Naive thymus-derived CD8-positive, alpha-beta T cell (primary cell): ENCODE measurements at regions not wholly inside any gene's neighbourhood (a gene's known extent, or its start where the extent isn't known, plus 50 kb on each side); places are given as distances from the start of the nearest gene placed in this dataset.
"Not testable (repeated sequence)": the region's sequence is repeated elsewhere in the genome, so short reads cannot be mapped to it uniquely, and the experiment has no call there.

Source experiments
- ATAC-seq, 2 donors: fragments of 150-1000 bp; cut with Tn5 transposase in 1 of 2; sonication (Bioruptor Pico), chemical (Tn5 transposase) in 1 of 2; 1 replicate in 1 of 2; 2 replicates in 1 of 2; pipeline ENCODE4 v1.10.0; 2021; ENCODE audit warnings: mild to moderate bottlenecking in 2 of 2, moderate library complexity in 2 of 2
- POLR2A ChIA-PET: fragments of 350-600 bp; sonication (Branson Sonifier 250); formaldehyde crosslinking; loops from one replicate; lab custom pipeline; 2021; ENCODE audit warnings: antibody characterized with exemption; lab: Charles Lee
- DNase-seq, 10 donors: peaks; one replicate each; pipeline versions ENCODE4 v3.0.0 to v3.0.0-alpha.2; 2020 to 2022
- H3K27ac Mint-ChIP-seq, 10 donors: one replicate each; pipeline ENCODE4 v1.8.0; 2020 to 2022; ENCODE audit warnings: mild to moderate bottlenecking in 10 of 10, mixed read lengths in 10 of 10, moderate library complexity in 4 of 10, inconsistent platforms in 1 of 10
- H3K27me3 Mint-ChIP-seq, 5 donors: one replicate each; pipeline ENCODE4 v1.8.0; 2021 to 2022; ENCODE audit warnings: mixed read lengths in 5 of 5
- H3K36me3 Mint-ChIP-seq, 3 donors: one replicate each; pipeline ENCODE4 v1.8.0; 2020 to 2022; ENCODE audit warnings: mixed read lengths in 3 of 3, mild to moderate bottlenecking in 2 of 3, inconsistent platforms in 1 of 3
- H3K4me1 Mint-ChIP-seq, 4 donors: one replicate each; pipeline ENCODE4 v1.8.0; 2021 to 2022; ENCODE audit warnings: mixed read lengths in 4 of 4
- H3K4me3 Mint-ChIP-seq, 10 donors: one replicate each; pipeline ENCODE4 v1.8.0; 2020 to 2022; ENCODE audit warnings: mild to moderate bottlenecking in 10 of 10, mixed read lengths in 10 of 10, moderate library complexity in 6 of 10, inconsistent platforms in 1 of 10
- H3K9me3 Mint-ChIP-seq, 9 donors: one replicate each; pipeline ENCODE4 v1.8.0; 2020 to 2022; ENCODE audit warnings: mixed read lengths in 9 of 9, mild to moderate bottlenecking in 3 of 9, inconsistent platforms in 1 of 9, moderate library complexity in 1 of 9

DNA sequence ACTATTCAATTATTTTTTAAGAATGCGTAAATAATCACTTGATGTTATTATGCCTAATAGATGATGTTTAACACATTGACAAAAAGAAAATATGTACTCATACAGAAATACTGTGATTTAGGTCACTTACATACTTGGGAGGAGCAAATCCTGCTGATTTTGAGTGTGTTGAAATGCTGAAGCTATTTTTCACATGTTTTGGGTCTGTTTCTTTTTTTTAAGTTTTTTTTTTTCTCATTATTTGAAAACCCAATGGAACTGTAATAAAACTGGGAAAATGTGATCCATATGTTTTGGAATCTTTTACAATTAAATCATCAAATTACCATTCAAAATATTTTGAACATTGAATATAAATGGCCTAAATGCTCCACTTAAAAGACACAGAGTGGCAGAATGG is 366.2 kb upstream of the ADAMTS5 start:
- ATAC-seq: no peak
- no peaks in the 10 kb centered on the region for H3K36me3 Mint-ChIP-seq

GRCh38 chr21:27329255-27329851 is 362.5 kb upstream of the ADAMTS5 start:
- Mint-ChIP-seq H3K27ac (no peak overlapping the region), H3K4me3 (no peak overlapping the region), H3K4me1 (no peaks in the 10 kb centered on the region), H3K36me3 (no peaks in the 10 kb centered on the region), H3K9me3 (peaks cover 3 to 11% (median 7%) of the 10 kb centered on the region in 9 donors), H3K27me3 (no peaks in the 10 kb centered on the region)
- POLR2A ChIA-PET: no interaction called here
- ATAC-seq: no peak
- no peak for DNase-seq

More for the DNA sequence above, 366.2 kb upstream of the ADAMTS5 start:
- Mint-ChIP-seq H3K4me3 (no peak overlapping the region), H3K27ac (no peak overlapping the region), H3K4me1 (no peaks in the 10 kb centered on the region), H3K9me3 (peaks cover 3 to 30% (median 13%) of the 10 kb centered on the region in 9 donors), H3K27me3 (no peaks in the 10 kb centered on the region)
- POLR2A ChIA-PET: no interaction called here
- DNase-seq: no peak

- no peaks in the 10 kb centered on the region for H3K4me1 Mint-ChIP-seq
- H3K9me3 Mint-ChIP-seq: peaks cover 0 to 11% (median 0%) of the 10 kb centered on the region in 9 donors
- no peak for DNase-seq
- no peak overlapping the region for H3K27ac Mint-ChIP-seq
- H3K27me3 Mint-ChIP-seq: no peaks in the 10 kb centered on the region
- POLR2A ChIA-PET: no interaction called here
- ATAC-seq: no peak
- no peaks in the 10 kb centered on the region for H3K36me3 Mint-ChIP-seq
- H3K4me3 Mint-ChIP-seq: no peak overlapping the region
Measured at GRCh38 chr21:27326301-27326700, 359.4 kb upstream of the ADAMTS5 start.

DNA sequence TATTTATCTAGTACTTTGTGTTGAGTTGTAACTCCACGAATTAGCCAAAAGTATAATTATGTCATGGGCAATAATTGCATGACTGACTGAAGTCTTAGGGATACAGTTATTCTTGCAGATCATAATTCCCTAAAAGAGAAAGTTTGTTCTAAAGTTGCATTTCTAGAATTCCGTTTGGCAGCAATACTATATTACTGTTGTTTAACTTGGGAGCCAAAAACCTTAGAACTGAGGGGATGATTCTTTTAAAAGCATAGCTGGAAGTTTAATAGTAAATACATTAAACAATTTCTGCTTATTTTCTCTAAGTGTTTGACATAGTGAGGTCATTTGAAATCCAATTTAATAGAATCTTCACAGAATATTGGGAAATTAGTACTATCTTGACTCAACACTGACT is 356.4 kb upstream of the ADAMTS5 start:
- Mint-ChIP-seq H3K36me3 (no peaks in the 10 kb centered on the region), H3K27me3 (no peaks in the 10 kb centered on the region), H3K4me1 (no peaks in the 10 kb centered on the region), H3K9me3 (peaks cover 0 to 9% (median 0%) of the 10 kb centered on the region in 9 donors), H3K4me3 (no peak overlapping the region), H3K27ac (no peak overlapping the region)
- DNase-seq: no peak
- no peak for ATAC-seq
- POLR2A ChIA-PET: no interaction called here

- Mint-ChIP-seq H3K27me3 (no peaks in the 10 kb centered on the region), H3K36me3 (no peaks in the 10 kb centered on the region), H3K4me3 (no peak overlapping the region), H3K9me3 (peaks cover 0 to 10% (median 0%) of the 10 kb centered on the region in 9 donors), H3K27ac (no peak overlapping the region), H3K4me1 (no peaks in the 10 kb centered on the region)
- POLR2A ChIA-PET: no interaction called here
- DNase-seq: no peak
- ATAC-seq: no peak
Measured at GRCh38 chr21:27321791-27322190, 354.9 kb upstream of the ADAMTS5 start.

GRCh38 chr21:27320868-27321267 is 354.0 kb upstream of the ADAMTS5 start:
- DNase-seq: no peak
- POLR2A ChIA-PET: no interaction called here
- no peak for ATAC-seq
- H3K9me3 Mint-ChIP-seq: peaks cover 0 to 9% (median 7%) of the 10 kb centered on the region in 9 donors
- no peaks in the 10 kb centered on the region for H3K36me3 Mint-ChIP-seq
- H3K27me3 Mint-ChIP-seq: no peaks in the 10 kb centered on the region
- H3K27ac Mint-ChIP-seq: no peak overlapping the region
- H3K4me1 Mint-ChIP-seq: no peaks in the 10 kb centered on the region
- H3K4me3 Mint-ChIP-seq: no peak overlapping the region

GRCh38 chr21:27317601-27318000 is 350.7 kb upstream of the ADAMTS5 start:
- H3K36me3 Mint-ChIP-seq, DNase-seq, H3K27ac Mint-ChIP-seq, H3K4me1 Mint-ChIP-seq, POLR2A ChIA-PET, H3K27me3 Mint-ChIP-seq, H3K4me3 Mint-ChIP-seq, ATAC-seq: not testable (repeated sequence)
- H3K9me3 Mint-ChIP-seq: peaks cover 0 to 19% (median 9%) of the 10 kb centered on the region in 9 donors

DNA sequence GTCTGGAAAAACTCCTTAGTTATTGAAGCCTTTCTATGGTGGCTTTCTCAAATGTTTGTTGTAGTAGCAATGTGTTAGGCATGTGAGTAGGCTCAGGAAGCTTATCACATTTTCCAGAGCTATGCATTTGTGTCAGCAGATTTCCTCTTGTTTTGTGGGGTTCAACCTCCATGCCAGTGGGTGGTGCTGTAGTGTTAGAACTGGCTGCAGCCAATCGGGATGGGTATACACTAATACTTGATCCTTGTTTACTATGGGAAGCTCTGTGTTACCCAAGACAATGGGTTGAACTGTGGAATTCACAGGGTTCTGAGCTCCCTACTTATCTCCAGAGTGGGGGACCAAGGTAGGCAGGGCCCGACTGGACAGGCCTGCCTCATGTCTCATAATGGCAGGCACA is 348.5 kb upstream of the ADAMTS5 start:
- no peaks in the 10 kb centered on the region for H3K27me3 Mint-ChIP-seq
- DNase-seq (no peak), ATAC-seq (no peak)
- POLR2A ChIA-PET: no interaction called here
- no peaks in the 10 kb centered on the region for H3K4me1 Mint-ChIP-seq
- no peak overlapping the region for H3K4me3 Mint-ChIP-seq
- H3K27ac Mint-ChIP-seq: no peak overlapping the region
- peaks cover 2 to 31% (median 11%) of the 10 kb centered on the region in 9 donors for H3K9me3 Mint-ChIP-seq
- no peaks in the 10 kb centered on the region for H3K36me3 Mint-ChIP-seq

GRCh38 chr21:27314131-27314530 is 347.2 kb upstream of the ADAMTS5 start:
- Mint-ChIP-seq H3K27me3 (no peaks in the 10 kb centered on the region), H3K4me1 (no peaks in the 10 kb centered on the region), H3K36me3 (no peaks in the 10 kb centered on the region), H3K4me3 (no peak overlapping the region), H3K27ac (no peak overlapping the region), H3K9me3 (peaks cover 2 to 31% (median 9%) of the 10 kb centered on the region in 9 donors)
- ATAC-seq (no peak), DNase-seq (no peak)
- POLR2A ChIA-PET: no interaction called here

DNA sequence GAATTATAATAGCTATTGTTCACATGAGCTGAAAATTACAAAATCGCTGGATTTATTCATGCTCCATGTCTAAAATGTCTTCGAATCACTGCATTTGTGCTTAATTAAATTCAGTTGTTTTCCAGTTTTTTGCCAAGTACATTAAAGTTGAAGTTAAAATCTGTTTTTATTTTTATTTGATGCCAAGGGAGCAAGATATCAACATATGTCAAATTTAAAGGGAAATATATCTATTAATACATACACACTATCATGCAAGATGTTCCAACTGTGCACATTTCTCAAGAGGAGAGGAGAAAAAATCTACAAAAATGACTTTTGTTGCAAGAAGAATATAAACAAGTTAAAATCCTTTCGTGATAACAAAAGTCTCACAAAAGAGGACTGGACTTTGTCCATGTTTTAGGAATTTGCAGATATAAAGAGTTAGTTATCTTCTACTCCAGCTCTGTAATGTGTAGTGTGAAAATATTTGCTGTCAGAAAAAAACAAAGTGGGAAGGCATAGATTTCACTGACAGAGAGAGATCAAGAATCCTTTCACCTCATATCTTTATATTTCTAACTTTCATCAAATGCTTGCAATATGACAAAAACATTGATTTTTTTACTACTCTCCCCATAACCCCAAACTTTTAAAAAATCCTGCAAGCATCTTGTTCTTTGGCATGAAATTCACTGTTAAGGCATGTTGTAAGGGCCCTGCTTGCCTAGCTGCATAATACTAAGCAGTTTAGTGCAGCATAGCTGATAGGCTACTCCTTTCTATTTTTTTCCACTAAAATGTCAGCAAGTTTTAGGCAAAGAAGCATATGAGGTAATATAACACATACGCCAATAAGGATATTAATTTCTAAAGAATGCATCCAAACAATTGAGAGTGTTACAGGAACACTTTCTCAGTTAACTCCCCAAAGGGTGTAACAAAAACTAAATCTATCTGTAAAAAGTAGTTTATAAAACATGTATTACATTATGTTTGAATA is 340.2 kb upstream of the ADAMTS5 start:
- Mint-ChIP-seq H3K27me3 (no peaks in the 10 kb centered on the region), H3K27ac (no peak overlapping the region), H3K4me1 (no peaks in the 10 kb centered on the region), H3K4me3 (no peak overlapping the region), H3K36me3 (no peaks in the 10 kb centered on the region), H3K9me3 (peaks cover 0 to 27% (median 4%) of the 10 kb centered on the region in 9 donors)
- no peak for ATAC-seq
- POLR2A ChIA-PET: no interaction called here
- no peak for DNase-seq

- H3K36me3 Mint-ChIP-seq: no peaks in the 10 kb centered on the region
- H3K4me1 Mint-ChIP-seq: no peaks in the 10 kb centered on the region
- no peak for ATAC-seq
- no peak overlapping the region for H3K4me3 Mint-ChIP-seq
- DNase-seq: no peak
- peaks cover 0 to 22% (median 4%) of the 10 kb centered on the region in 9 donors for H3K9me3 Mint-ChIP-seq
- H3K27me3 Mint-ChIP-seq: no peaks in the 10 kb centered on the region
- no peak overlapping the region for H3K27ac Mint-ChIP-seq
- POLR2A ChIA-PET: no interaction called here
Measured at GRCh38 chr21:27306206-27306605, 339.3 kb upstream of the ADAMTS5 start.

DNA sequence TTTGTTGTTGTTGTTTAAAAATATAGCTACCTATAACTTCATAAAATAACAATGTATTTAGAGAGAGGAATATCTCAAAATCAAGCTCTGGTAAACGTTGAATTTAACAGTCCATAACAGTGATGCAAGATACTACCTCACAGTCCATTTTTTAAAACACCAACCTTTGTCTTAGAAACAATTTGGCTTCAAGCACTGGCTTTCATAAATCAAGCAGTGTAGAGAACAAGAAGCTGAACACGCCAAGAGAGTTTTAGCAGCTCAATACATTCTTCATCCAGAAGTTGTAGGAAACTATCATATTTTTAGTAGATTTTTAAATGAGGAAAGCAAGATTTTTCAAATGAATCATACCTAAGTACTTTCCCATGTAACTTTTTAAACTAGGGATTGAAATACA is 334.3 kb upstream of the ADAMTS5 start:
- ATAC-seq (no peak), DNase-seq (no peak)
- Mint-ChIP-seq H3K4me1 (no peaks in the 10 kb centered on the region), H3K36me3 (no peaks in the 10 kb centered on the region), H3K4me3 (no peak overlapping the region), H3K9me3 (peaks cover 0 to 24% (median 5%) of the 10 kb centered on the region in 9 donors), H3K27me3 (no peaks in the 10 kb centered on the region), H3K27ac (no peak overlapping the region)
- POLR2A ChIA-PET: no interaction called here

DNA sequence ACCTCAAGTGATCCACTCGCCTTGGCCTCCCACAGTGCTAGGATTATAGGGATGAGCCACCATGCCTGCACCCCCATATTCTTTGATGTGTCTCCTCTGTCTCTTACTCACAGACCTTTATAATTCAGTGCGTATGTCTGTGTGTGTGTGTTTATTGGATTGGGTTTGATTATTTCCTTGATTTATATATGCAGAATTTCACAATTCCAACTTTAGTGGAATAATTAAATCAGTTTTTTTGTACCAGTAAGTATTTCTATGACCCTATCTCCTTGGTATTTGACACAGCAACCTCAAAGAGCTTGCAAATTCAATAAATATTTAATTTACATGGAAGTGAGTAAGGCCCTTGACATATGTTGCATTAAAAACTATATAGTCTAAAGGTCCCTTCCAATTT is 333.9 kb upstream of the ADAMTS5 start:
- DNase-seq: no peak
- H3K4me3 Mint-ChIP-seq: no peak overlapping the region
- H3K9me3 Mint-ChIP-seq: peaks cover 0 to 29% (median 5%) of the 10 kb centered on the region in 9 donors
- H3K36me3 Mint-ChIP-seq: no peaks in the 10 kb centered on the region
- H3K4me1 Mint-ChIP-seq: no peaks in the 10 kb centered on the region
- POLR2A ChIA-PET: no interaction called here
- no peaks in the 10 kb centered on the region for H3K27me3 Mint-ChIP-seq
- no peak for ATAC-seq
- no peak overlapping the region for H3K27ac Mint-ChIP-seq
